ENCODE measurements at regions not wholly inside any gene's neighbourhood (a gene's known extent, or its start where the extent isn't known, plus 50 kb on each side); places are given as distances from the start of the nearest gene placed in this dataset.

GRCh38 chr1:217274416-217274815 lies 356.5 kb downstream of the GPATCH2 start:
- no peak for TF ChIP-seq POLR2A (IDR thresholded peaks at IDR 0.05)
- TF ChIP-seq, protein P1, sequence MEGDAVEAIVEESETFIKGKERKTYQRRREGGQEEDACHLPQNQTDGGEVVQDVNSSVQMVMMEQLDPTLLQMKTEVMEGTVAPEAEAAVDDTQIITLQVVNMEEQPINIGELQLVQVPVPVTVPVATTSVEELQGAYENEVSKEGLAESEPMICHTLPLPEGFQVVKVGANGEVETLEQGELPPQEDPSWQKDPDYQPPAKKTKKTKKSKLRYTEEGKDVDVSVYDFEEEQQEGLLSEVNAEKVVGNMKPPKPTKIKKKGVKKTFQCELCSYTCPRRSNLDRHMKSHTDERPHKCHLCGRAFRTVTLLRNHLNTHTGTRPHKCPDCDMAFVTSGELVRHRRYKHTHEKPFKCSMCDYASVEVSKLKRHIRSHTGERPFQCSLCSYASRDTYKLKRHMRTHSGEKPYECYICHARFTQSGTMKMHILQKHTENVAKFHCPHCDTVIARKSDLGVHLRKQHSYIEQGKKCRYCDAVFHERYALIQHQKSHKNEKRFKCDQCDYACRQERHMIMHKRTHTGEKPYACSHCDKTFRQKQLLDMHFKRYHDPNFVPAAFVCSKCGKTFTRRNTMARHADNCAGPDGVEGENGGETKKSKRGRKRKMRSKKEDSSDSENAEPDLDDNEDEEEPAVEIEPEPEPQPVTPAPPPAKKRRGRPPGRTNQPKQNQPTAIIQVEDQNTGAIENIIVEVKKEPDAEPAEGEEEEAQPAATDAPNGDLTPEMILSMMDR (IDR thresholded peaks at IDR 0.05), result no peak
